Thymus (tissue), 11 donors: ENCODE measurements at regions not wholly inside any gene's neighbourhood (a gene's known extent, or its start where the extent isn't known, plus 50 kb on each side); places are given as distances from the start of the nearest gene placed in this dataset.

ENCODE experiments used
- DNase-seq, 9 donors: peaks; one replicate each; pipeline ENCODE4 v3.0.0-alpha.2; 2013; ENCODE audit warnings: low spot score in 9 of 9, low read depth in 6 of 9, missing footprints in 1 of 9
- H3K27ac ChIP-seq, 2 donors: one replicate each; pipeline ENCODE4 v1.5.1; 2013; ENCODE audit warnings: control low read depth in 1 of 2, low read depth in 1 of 2, low read length in 1 of 2, mild to moderate bottlenecking in 1 of 2, moderate library complexity in 1 of 2
- H3K27me3 ChIP-seq, 2 donors: one replicate each; pipeline ENCODE4 v1.5.1; 2013; ENCODE audit warnings: low read length in 1 of 2; ENCODE audit not compliant: control insufficient read depth in 2 of 2, insufficient read depth in 1 of 2
- H3K36me3 ChIP-seq, 2 donors: one replicate each; pipeline ENCODE4 v1.5.1; 2013; ENCODE audit warnings: low read length in 1 of 2, mild to moderate bottlenecking in 1 of 2, moderate library complexity in 1 of 2; ENCODE audit not compliant: control insufficient read depth in 2 of 2, insufficient read depth in 2 of 2
- H3K4me1 ChIP-seq, 2 donors: one replicate each; pipeline ENCODE4 v1.5.1; 2013; ENCODE audit warnings: low read length in 2 of 2; ENCODE audit not compliant: control insufficient read depth in 2 of 2, insufficient read depth in 2 of 2
- H3K4me3 ChIP-seq, 2 donors: one replicate each; pipeline ENCODE4 v1.5.1; 2013; ENCODE audit warnings: low read length in 2 of 2, control low read depth in 1 of 2, mild to moderate bottlenecking in 1 of 2
- H3K9me3 ChIP-seq, 2 donors: one replicate each; pipeline ENCODE4 v1.5.1; 2013; ENCODE audit warnings: low read length in 1 of 2, mild to moderate bottlenecking in 1 of 2; ENCODE audit not compliant: control insufficient read depth in 2 of 2, insufficient read depth in 1 of 2
- WGBS: extraction: QIAGEN DNeasy Blood & Tissue Kit; methylation state at CpG from one replicate; pipeline ENCODE4 v1.1.7; 2013; 5-methylcytosine and 5-hydroxymethylcytosine counted together
- donor health status: healthy.

DNA sequence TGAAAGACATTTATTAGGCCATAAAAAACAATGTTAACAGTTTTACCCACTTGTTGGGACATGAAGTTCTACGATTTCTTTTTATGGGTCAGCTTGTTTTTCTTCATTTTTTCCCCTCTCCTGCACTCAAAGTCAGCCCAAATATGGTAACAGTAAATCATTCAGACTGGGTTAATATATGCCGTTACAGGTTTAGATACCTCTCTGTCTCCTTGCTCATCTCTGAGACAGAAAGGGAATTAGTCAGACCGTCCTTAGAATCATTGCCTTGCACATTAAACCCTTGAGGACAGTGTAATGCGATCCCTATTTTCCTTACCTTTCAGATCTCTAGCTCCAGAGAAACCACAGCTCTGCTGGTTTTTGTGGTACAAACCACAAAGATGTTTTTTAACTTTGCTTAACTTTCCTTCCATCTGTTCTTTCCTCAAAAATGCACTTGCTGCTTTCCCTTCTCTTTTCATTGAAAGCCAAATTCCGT lies 613.3 kb downstream of the PLPP3 start:
- peak in 1 of 9 donors; percentile 1 for DNase-seq
- 5% methylated on average over 5 of the region's 5 CpGs for WGBS
- Histone ChIP-seq H3K9me3 (no peaks in the 10 kb centered on the region), H3K27me3 (no peaks in the 10 kb centered on the region), H3K4me1 (no peaks in the 10 kb centered on the region), H3K36me3 (no peaks in the 10 kb centered on the region), H3K27ac (no peak overlapping the region), H3K4me3 (no peak overlapping the region)

DNA sequence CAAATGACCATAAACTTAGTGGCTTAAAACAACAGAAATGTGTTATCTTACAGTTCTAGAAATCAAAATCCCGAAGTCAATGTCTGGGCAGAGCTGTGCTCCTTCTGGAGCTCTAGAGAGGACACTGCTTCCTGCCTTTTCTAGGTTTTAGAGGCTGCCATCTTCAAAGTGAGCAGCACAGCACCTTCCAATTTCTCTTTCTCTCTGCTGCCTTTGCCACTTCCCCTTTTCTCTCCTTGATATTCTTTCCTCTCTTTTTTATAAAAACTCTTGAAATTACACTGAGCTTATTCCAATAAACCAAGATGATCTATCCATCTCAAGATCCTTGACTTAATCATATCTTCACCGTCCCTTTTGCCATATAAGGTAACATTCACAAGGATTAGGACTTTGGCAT lies 616.9 kb downstream of the PLPP3 start:
- Histone ChIP-seq H3K27me3 (no peaks in the 10 kb centered on the region), H3K9me3 (no peaks in the 10 kb centered on the region), H3K27ac (no peak overlapping the region), H3K4me3 (no peak overlapping the region), H3K36me3 (no peaks in the 10 kb centered on the region), H3K4me1 (no peaks in the 10 kb centered on the region)
- DNase-seq = no peak
- 92% methylated on average over 2 of the region's 2 CpGs for WGBS

DNA sequence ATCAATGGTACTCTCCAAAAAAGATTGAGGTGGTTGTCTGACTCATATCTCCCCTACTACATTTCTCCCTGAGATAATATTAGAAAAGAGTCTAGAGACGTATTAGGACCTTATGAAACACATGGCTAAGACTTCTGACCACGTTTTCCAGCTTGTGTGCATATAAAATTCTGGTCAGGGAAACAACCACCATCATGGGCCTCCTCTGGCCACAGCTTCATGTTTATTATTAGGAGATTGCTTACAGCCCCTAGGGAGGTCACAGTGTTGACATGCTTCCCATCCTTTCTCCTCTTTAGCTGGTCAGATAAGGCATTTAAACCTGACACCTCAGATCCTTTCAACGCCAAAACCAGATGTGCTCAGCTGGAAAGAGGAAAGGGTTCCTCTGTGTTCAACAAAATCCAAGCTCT lies 620.2 kb downstream of the PLPP3 start:
- H3K27me3 ChIP-seq = no peaks in the 10 kb centered on the region
- no peaks in the 10 kb centered on the region for H3K4me1 ChIP-seq
- WGBS = 89% methylated on average over 3 of the region's 3 CpGs
- no peak for DNase-seq
- no peak overlapping the region for H3K4me3 ChIP-seq
- H3K27ac ChIP-seq = peak overlapping the region in 1 of 2 donors; percentile 26
- H3K9me3 ChIP-seq = no peaks in the 10 kb centered on the region
- H3K36me3 ChIP-seq = no peaks in the 10 kb centered on the region

DNA sequence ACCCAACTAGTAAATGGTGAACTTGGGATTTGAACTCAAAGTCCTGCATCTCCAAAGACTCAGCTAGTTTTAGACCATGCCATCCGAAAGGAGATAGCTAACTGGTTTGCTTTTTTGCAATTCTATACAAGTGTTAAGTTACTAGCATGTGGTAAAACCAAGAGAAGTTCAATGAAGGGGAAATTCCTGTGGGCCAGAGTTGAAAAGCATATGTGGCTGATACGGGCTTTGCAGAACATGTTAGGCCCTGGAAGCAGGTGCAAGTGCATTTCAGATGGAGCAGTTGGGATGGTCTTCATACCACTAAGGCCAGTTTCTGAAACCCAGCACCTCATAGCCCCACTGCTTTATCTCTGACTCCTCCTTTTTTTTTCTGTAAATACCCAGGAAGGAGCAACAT lies 620.9 kb downstream of the PLPP3 start:
- H3K4me3 ChIP-seq = no peak overlapping the region
- no peaks in the 10 kb centered on the region for H3K9me3 ChIP-seq
- no peaks in the 10 kb centered on the region for H3K4me1 ChIP-seq
- no peak for DNase-seq
- no peaks in the 10 kb centered on the region for H3K36me3 ChIP-seq
- no peaks in the 10 kb centered on the region for H3K27me3 ChIP-seq
- 94% methylated on average over 2 of the region's 2 CpGs for WGBS
- no peak overlapping the region for H3K27ac ChIP-seq

DNA sequence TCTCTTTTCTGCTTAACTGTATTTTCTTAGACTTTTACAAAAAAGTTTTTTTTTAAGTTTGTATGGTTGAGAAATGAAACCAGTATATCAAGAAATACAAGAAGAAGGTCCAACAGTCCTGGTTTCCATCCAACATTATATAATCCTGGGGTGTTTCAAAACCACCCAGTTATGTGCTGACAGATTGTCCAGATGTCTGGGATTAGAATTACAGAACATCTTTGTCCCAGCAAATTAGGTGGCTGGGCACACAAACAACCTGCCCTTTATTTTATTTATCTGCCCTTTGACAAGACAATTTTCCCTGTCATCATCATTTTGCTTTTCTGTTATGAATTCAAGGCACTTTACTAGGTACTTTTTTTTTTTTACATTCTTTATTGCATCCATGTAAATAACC lies 622.1 kb downstream of the PLPP3 start:
- no peaks in the 10 kb centered on the region for H3K4me1 ChIP-seq
- H3K27ac ChIP-seq = no peak overlapping the region
- no peaks in the 10 kb centered on the region for H3K27me3 ChIP-seq
- DNase-seq = no peak
- no peak overlapping the region for H3K4me3 ChIP-seq
- no peaks in the 10 kb centered on the region for H3K9me3 ChIP-seq
- no peaks in the 10 kb centered on the region for H3K36me3 ChIP-seq

DNA sequence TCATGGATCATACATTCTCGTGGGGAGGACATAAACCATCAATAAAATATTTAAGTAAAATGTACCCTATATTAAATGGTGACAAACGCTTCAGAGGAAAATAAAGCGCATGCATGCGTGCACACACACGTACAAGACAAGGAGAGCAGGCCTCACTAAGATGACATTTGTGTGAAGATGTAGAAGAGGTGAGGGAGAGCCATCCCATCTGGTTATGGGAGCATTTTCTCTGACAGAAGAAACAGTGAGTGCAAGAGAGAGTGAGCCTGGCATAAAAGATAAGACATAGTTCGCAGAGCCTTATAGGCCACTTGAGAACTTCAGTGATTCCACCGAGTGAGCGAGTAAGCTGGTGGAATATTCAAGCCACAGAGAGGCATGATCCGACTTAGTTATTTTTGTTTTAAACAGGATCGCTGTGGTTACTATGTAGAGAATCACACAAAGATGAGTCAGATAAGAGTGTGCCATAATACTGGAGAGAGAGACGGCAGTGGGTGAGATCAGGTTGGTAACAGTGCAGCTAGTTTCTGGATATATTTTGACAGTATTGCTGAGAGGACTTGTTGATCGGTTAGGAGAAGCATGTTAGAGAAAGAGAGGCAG lies 624.2 kb downstream of the PLPP3 start:
- Histone ChIP-seq H3K27ac (no peak overlapping the region), H3K4me3 (no peak overlapping the region), H3K27me3 (no peaks in the 10 kb centered on the region), H3K4me1 (no peaks in the 10 kb centered on the region), H3K9me3 (no peaks in the 10 kb centered on the region), H3K36me3 (no peaks in the 10 kb centered on the region)
- DNase-seq = no peak
- 96% methylated on average over 12 of the region's 12 CpGs for WGBS

DNA sequence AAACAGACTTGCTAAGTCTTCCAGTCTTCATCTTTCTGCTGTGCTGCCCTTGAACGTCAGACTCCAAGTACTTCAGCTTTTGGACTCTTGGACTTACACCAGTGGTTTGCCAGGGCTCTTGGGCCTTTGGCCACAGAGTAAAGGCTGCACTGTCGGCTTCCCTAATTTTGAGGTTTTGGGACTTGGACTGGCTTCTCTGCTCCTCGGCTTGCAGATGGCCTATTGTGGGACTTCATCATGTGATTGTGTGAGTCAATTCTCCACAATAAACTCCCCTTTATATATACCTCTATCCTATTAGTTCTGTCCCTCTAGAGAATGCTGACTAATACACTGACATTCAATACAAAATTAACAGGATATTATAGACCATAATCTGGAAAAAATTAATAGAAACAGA lies 628.1 kb downstream of the PLPP3 start:
- Histone ChIP-seq H3K27ac (no peak overlapping the region), H3K4me3 (no peak overlapping the region), H3K9me3 (no peaks in the 10 kb centered on the region), H3K27me3 (no peaks in the 10 kb centered on the region), H3K4me1 (no peaks in the 10 kb centered on the region), H3K36me3 (no peaks in the 10 kb centered on the region)
- WGBS = 93% methylated on average over 3 of the region's 3 CpGs
- DNase-seq = no peak

DNA sequence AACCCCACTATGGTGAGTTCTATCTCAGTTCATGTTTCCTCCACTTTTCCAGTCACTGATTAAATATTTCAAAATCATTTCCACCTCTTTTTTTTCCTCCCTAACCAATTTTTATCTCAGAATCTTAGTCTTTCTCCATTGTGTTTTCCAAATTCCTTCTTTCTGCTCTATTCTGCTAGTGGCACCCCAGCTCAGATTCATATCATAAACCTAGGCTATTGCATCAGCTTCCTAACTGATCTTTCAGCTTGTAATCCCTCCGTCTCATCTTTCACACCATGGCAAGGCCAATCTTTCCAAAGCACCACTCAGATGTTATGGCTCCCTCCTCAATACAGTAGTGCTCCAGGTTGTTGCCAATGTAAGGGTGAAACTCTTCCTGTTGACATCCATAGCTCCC lies 631.9 kb downstream of the PLPP3 start:
- Histone ChIP-seq H3K4me3 (no peak overlapping the region), H3K27me3 (no peaks in the 10 kb centered on the region), H3K27ac (no peak overlapping the region), H3K4me1 (no peaks in the 10 kb centered on the region), H3K9me3 (no peaks in the 10 kb centered on the region), H3K36me3 (no peaks in the 10 kb centered on the region)
- 99% methylated on average over 1 of the region's 1 CpG for WGBS
- DNase-seq = no peak

DNA sequence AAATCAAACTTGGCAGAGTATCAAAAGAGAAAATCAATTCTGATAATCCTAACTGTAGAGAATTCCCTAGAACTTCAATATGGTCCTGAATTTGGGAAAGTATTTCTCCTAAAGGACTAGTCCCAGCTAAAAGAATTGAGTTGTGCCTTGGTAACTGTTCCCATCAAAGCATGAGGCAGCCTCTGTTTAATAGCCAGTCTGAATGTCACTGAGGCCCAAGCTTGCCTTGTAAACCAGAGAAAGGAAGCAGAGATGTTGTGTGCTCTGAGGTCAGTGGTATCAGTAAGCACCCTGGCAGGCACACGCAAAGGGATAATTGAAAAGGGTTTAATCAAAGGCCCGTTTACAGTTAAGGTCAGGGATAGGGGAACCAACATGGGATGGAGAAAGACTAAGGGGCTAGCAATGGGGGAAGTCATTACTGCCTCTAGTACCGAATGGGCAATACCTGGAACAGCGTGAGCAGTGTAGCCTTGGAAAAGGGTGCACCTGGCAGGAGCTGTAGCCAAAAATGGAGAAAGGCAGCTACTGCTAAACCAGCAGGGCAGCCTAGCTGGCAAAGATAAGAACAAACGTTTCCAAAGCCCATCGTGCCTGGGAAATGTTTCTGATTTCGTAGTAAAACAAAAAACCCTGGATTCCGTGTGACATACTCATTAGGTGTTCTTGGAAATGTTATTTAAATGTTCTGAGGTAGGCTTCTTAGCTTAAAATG lies 635.5 kb downstream of the PLPP3 start:
- Histone ChIP-seq H3K27ac (no peak overlapping the region), H3K36me3 (no peaks in the 10 kb centered on the region), H3K9me3 (no peaks in the 10 kb centered on the region), H3K4me1 (no peaks in the 10 kb centered on the region), H3K4me3 (no peak overlapping the region), H3K27me3 (no peaks in the 10 kb centered on the region)
- 64% methylated on average over 8 of the region's 8 CpGs for WGBS
- DNase-seq = no peak
